Caco-2 (cell line): ENCODE measurements at regions not wholly inside any gene's neighbourhood (a gene's known extent, or its start where the extent isn't known, plus 50 kb on each side); places are given as distances from the start of the nearest gene placed in this dataset.

Source experiments
- BruUV-seq: library from RNA; stranded (reverse); fragments of 400-500 nt; replicated peaks from 2 replicates; lab custom pipeline; 2021; lab: Mats Ljungman, UMichigan
- CTCF ChIA-PET: fragments of 300-600 bp; sonication (Branson Sonifier 250); formaldehyde crosslinking; loops from one replicate; lab custom pipeline; 2022; ENCODE audit warnings: antibody characterized with exemption; lab: Charles Lee
- POLR2A ChIA-PET: fragments of 300-600 bp; sonication (Branson Sonifier 250); formaldehyde crosslinking; loops from one replicate; lab custom pipeline; 2022; ENCODE audit warnings: antibody characterized with exemption; lab: Charles Lee
- DNase-seq, 2 experiments: peaks; one replicate each; pipeline versions ENCODE4 v3.0.0 to v3.0.0-alpha.2; 2020 to 2022
- H3K27me3 ChIP-seq: replicated peaks from 2 replicates; pipeline ENCODE4 v1.6.0; 2011; ENCODE audit warnings: low read length; ENCODE audit not compliant: control insufficient read depth, insufficient read depth
- H3K36me3 ChIP-seq: 2 replicates; pipeline ENCODE4 v1.5.1; 2011; ENCODE audit warnings: low read length; ENCODE audit not compliant: control insufficient read depth, insufficient read depth
- H3K4me1 ChIP-seq: fragments of 250-450 bp; sonication (Bioruptor Pico); 2 replicates; pipeline ENCODE4 v1.5.1; 2020; ENCODE audit warnings: mild to moderate bottlenecking
- H3K4me3 ChIP-seq: 2 replicates; pipeline ENCODE4 v1.5.1; 2011; ENCODE audit warnings: low read depth, mild to moderate bottlenecking, control low read depth, low read length
- H3K9me3 ChIP-seq: fragments of 250-450 bp; sonication (Bioruptor Pico); 2 replicates; pipeline ENCODE4 v1.5.1; 2020; ENCODE audit warnings: mild to moderate bottlenecking, moderate library complexity
- H3K27ac Mint-ChIP-seq: one replicate; pipeline ENCODE4 v1.8.0; 2022; ENCODE audit warnings: mixed read lengths; ENCODE audit not compliant: unreplicated experiment
- H3K27me3 Mint-ChIP-seq: one replicate; pipeline ENCODE4 v1.8.0; 2022; ENCODE audit warnings: mixed read lengths; ENCODE audit not compliant: insufficient read depth, unreplicated experiment
- H3K36me3 Mint-ChIP-seq: one replicate; pipeline ENCODE4 v1.8.0; 2022; ENCODE audit warnings: mild to moderate bottlenecking, mixed read lengths; ENCODE audit not compliant: insufficient read depth, unreplicated experiment
- H3K4me1 Mint-ChIP-seq: one replicate; pipeline ENCODE4 v1.8.0; 2022; ENCODE audit warnings: low read depth, mixed read lengths; ENCODE audit not compliant: unreplicated experiment
- H3K4me3 Mint-ChIP-seq: one replicate; pipeline ENCODE4 v1.8.0; 2022; ENCODE audit warnings: mild to moderate bottlenecking, moderate library complexity, mixed read lengths; ENCODE audit not compliant: unreplicated experiment
- H3K9me3 Mint-ChIP-seq: one replicate; pipeline ENCODE4 v1.8.0; 2022; ENCODE audit warnings: mixed read lengths; ENCODE audit not compliant: unreplicated experiment
- CTCF ChIP-seq, 2 experiments: fragments of 200-600 bp in 1 of 2; IDR thresholded peaks; 1 replicate in 1 of 2; 2 replicates in 1 of 2; pipeline versions ENCODE4 v1.5.1 to v1.8.0; 2011 to 2022; ENCODE audit warnings: antibody characterized with exemption in 1 of 2, control low read depth in 1 of 2, inconsistent platforms in 1 of 2, low read depth in 1 of 2, low read length in 1 of 2, mild to moderate bottlenecking in 1 of 2, moderate library complexity in 1 of 2; ENCODE audit not compliant: insufficient read depth in 1 of 2, severe bottlenecking in 1 of 2, unreplicated experiment in 1 of 2
- intact Hi-C: fragments of 100-400 bp; cut with micrococcal nuclease; formaldehyde crosslinking; loops from one replicate; pipeline ENCODE4 v1.10.0; 2022; ENCODE audit not compliant: unreplicated experiment

DNA sequence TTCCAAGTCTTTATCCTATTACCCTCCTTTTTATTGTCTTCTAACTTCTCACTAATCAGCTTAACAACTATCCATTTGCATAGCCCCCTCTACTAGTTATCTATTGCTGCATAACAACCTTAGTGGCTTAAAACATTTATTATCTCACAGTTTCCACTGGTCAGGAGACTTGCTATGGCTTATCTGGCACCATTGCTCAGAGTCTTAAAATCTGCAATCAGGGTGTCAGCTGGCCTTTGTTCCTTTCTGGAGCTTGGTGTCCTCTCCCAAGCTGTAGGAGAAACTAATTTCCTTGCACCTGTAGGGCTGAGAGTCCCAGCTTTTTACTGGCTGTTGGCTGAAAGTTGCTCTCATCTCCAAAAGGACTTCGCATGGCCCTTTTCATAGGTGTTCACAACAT lies 137.0 kb upstream of the SMIM31 start:
- no peak for TF ChIP-seq CTCF (IDR thresholded peaks at IDR 0.05; ENCODE audit: insufficient read depth in 1 of 2, low read depth in 1 of 2, low read length in 1 of 2, severe bottlenecking in 1 of 2, unreplicated experiment in 1 of 2)
- no TSS peak for BruUV-seq
- ChIA-PET CTCF (no interaction called here), POLR2A (no interaction called here)
- Mint-ChIP-seq H3K9me3 (no peaks in the 10 kb centered on the region), H3K27ac (no peak overlapping the region), H3K4me1 (no peaks in the 10 kb centered on the region), H3K27me3 (no peaks in the 10 kb centered on the region), H3K36me3 (no peaks in the 10 kb centered on the region), H3K4me3 (no peak overlapping the region)
- Histone ChIP-seq H3K4me3 (no peak overlapping the region), H3K27me3 (no peaks in the 10 kb centered on the region; the same call in 1 of the 2 replicates), H3K9me3 (no peaks in the 10 kb centered on the region), H3K36me3 (no peaks in the 10 kb centered on the region), H3K4me1 (no peaks in the 10 kb centered on the region)
- intact Hi-C loops = no loop called here
- no peak for DNase-seq

GRCh38 chr4:164617426-164617825 lies 136.5 kb upstream of the SMIM31 start:
- H3K4me1 Mint-ChIP-seq = no peaks in the 10 kb centered on the region
- ChIA-PET POLR2A (no interaction called here), CTCF (no interaction called here)
- no peak for DNase-seq
- H3K9me3 Mint-ChIP-seq = no peaks in the 10 kb centered on the region
- H3K27ac Mint-ChIP-seq = no peak overlapping the region
- H3K27me3 Mint-ChIP-seq = no peaks in the 10 kb centered on the region
- Histone ChIP-seq H3K27me3 (no peaks in the 10 kb centered on the region; the same call in 1 of the 2 replicates), H3K36me3 (no peaks in the 10 kb centered on the region), H3K9me3 (no peaks in the 10 kb centered on the region), H3K4me1 (no peaks in the 10 kb centered on the region), H3K4me3 (no peak overlapping the region)
- no TSS peak for BruUV-seq
- intact Hi-C loops = no loop called here
- H3K36me3 Mint-ChIP-seq = no peaks in the 10 kb centered on the region
- TF ChIP-seq CTCF (IDR thresholded peaks at IDR 0.05; ENCODE audit: insufficient read depth in 1 of 2, low read depth in 1 of 2, low read length in 1 of 2, severe bottlenecking in 1 of 2, unreplicated experiment in 1 of 2) = no peak
- H3K4me3 Mint-ChIP-seq = no peak overlapping the region

GRCh38 chr4:164617911-164618310 lies 136.0 kb upstream of the SMIM31 start:
- Mint-ChIP-seq H3K27ac (no peak overlapping the region), H3K4me1 (no peaks in the 10 kb centered on the region), H3K9me3 (no peaks in the 10 kb centered on the region), H3K4me3 (no peak overlapping the region), H3K27me3 (no peaks in the 10 kb centered on the region), H3K36me3 (no peaks in the 10 kb centered on the region)
- BruUV-seq = no TSS peak
- H3K4me1 ChIP-seq = no peaks in the 10 kb centered on the region
- CTCF ChIA-PET = no interaction called here
- no peak overlapping the region for H3K4me3 ChIP-seq
- POLR2A ChIA-PET = no interaction called here
- intact Hi-C loops = no loop called here
- DNase-seq = no peak
- no peaks in the 10 kb centered on the region; the same call in 1 of the 2 replicates for H3K27me3 ChIP-seq
- no peak for TF ChIP-seq CTCF (IDR thresholded peaks at IDR 0.05; ENCODE audit: insufficient read depth in 1 of 2, low read depth in 1 of 2, low read length in 1 of 2, severe bottlenecking in 1 of 2, unreplicated experiment in 1 of 2)
- no peaks in the 10 kb centered on the region for H3K36me3 ChIP-seq
- no peaks in the 10 kb centered on the region for H3K9me3 ChIP-seq
